Amniotic stem cell (primary cell): ENCODE measurements at regions not wholly inside any gene's neighbourhood (a gene's known extent, or its start where the extent isn't known, plus 50 kb on each side); places are given as distances from the start of the nearest gene placed in this dataset.

ENCODE experiments used
- DNase-seq: peaks from one replicate; lab custom pipeline; 2025; lab: John Stamatoyannopoulos, UW

DNA sequence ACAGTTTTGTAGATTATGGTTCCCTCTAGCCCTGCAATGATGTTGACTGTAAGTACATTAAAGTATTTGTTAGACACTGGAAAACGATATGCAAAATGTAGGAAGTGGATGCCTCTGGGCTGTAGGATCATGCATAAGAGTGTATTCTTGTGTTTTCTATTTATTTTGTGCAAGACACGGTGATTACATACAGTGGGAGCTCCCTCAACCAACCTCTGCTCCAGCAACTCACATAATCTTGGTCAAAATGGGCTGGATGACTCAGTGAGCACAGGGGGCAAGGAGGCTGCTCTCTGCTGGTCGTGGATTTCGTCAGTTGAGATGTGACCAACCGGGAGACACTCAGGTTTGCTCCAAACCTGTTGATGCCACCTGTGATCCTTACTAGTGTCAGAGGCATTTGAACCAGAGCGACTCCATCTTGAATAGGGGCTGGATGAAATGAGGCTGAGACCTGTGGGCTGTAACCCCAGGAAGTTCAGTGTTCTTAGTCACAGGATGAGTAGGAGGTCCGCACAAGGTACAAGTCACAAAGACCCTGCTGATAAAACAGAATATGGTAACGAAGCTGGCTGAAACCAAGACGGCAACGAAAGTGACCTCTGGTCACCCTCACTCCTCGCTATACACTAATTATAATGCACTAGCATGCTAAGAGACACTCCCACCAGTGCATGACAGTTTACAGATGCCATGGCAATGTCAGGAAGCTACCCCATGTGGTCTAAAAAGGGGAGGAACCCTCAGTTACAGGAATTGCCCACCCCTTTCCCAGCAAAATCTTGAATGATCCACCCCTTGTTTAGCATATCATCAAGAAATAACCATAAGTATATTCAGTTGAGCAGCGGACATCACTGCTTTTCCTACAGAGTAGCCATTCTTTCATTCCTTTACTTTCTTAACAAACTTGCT is 56.4 kb upstream of the FAM20C start:
- no peak for DNase-seq

- no peak for DNase-seq
Observed at GRCh38 chr7:137094-137891, 55.1 kb upstream of the FAM20C start.

DNA sequence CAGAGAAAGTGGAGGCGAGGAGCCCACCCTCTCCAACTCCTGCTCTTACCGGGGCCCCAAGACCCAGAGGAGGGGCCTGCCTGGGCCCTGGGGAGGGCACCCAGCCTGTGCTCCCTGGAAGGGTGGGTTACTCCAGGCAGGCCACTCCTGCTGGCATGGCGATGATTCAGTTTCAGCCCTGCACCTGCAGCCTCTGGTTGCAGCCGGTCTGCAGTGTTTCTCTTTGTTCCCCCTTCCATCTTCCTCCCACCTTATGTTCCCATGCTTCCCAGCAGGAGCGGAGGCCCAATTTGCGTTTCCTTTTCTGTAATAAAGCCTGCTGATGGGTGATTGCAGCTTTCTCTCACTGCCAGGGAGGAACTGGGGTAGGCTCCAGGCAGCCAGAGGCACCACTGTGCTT is 53.2 kb upstream of the FAM20C start:
- no peak for DNase-seq

- DNase-seq, result no peak
Observed at GRCh38 chr7:139561-140243, 52.7 kb upstream of the FAM20C start.

DNA sequence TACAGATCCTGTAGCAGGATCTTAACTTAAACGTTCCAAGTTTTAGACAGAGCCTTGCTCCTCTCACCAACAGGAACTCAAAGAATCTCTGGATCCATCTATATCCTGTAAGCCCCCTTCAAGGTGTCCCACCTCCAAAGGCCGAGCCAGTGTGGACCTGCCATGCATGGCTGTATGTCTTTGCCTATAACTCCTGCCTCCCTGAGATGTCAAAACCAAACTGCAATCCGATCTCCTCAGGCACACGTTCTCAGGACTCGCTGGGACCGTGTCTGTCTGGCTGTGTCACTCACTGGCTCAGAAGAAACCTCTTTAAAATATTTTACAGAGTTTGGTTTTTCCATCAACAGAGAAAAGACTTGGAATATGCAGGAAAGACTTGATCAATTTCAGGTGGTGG is 51.4 kb upstream of the FAM20C start:
- no peak for DNase-seq

GRCh38 chr7:142248-142941 is 50.0 kb upstream of the FAM20C start:
- no peak for DNase-seq
